Mesodermal cell (in vitro differentiated cells): ENCODE measurements at regions not wholly inside any gene's neighbourhood (a gene's known extent, or its start where the extent isn't known, plus 50 kb on each side); places are given as distances from the start of the nearest gene placed in this dataset.
A peak's percentile ranks its signal among the peaks of the same experiment; 100 is the strongest.

Experiments
- H3K27ac ChIP-seq: 2 replicates; pipeline ENCODE4 v1.7.0; 2013; ENCODE audit warnings: mild to moderate bottlenecking, low read depth, low read length, moderate library complexity; ENCODE audit not compliant: severe bottlenecking
- H3K36me3 ChIP-seq: 2 replicates; pipeline ENCODE4 v1.7.1; 2013; ENCODE audit warnings: mild to moderate bottlenecking, low read length, moderate library complexity; ENCODE audit not compliant: control insufficient read depth, insufficient read depth
- H3K4me1 ChIP-seq: one replicate; pipeline ENCODE4 v1.7.1; 2013; ENCODE audit warnings: mild to moderate bottlenecking, low read length; ENCODE audit not compliant: insufficient read depth, control insufficient read depth, poor library complexity, severe bottlenecking
- H3K4me3 ChIP-seq: 2 replicates; pipeline ENCODE4 v1.7.0; 2013; ENCODE audit warnings: low read length, control low read depth, mild to moderate bottlenecking; ENCODE audit not compliant: insufficient read depth, poor library complexity, severe bottlenecking; ENCODE audit errors: extremely low read depth
- H3K9me3 ChIP-seq: 2 replicates; pipeline ENCODE4 v1.7.1; 2013; ENCODE audit warnings: mild to moderate bottlenecking, low read length, moderate library complexity; ENCODE audit not compliant: control insufficient read depth
- WGBS, 2 experiments: methylation state at CpG; one replicate each; pipeline ENCODE4 v1.1.5; 2013; ENCODE audit warnings: missing lambda C conversion rate in 2 of 2; ENCODE audit not compliant: insufficient coverage in 2 of 2; 5-methylcytosine and 5-hydroxymethylcytosine counted together

GRCh38 chr5:65068410-65068809 lies 299.7 kb downstream of the CWC27 start:
- no peaks in the 10 kb centered on the region for H3K9me3 ChIP-seq
- H3K4me1 ChIP-seq, result peaks cover 6% of the 10 kb centered on the region

DNA sequence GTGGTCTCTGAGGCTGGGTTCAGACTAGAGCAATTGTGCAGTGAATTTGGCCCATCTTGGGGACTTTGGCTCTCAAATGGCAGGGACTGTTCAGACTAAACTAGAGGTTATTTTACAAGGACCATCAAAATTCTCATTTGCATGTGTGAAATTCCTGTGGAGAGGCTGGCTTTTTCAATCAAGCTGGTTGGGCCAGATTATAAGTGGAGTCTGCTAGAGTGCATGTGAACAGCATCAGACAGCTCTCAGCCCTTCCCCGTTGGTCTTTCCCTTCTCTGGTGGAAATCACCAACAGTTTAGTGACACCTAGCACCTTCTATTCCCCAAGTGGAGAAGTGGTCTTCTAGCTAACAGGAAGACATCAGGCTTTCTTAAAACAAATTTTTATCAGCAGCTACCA lies 301.3 kb downstream of the CWC27 start:
- Histone ChIP-seq H3K36me3 (no peaks in the 10 kb centered on the region), H3K4me1 (peaks cover 7% of the 10 kb centered on the region), H3K9me3 (no peaks in the 10 kb centered on the region), H3K27ac (no peak overlapping the region), H3K4me3 (no peak overlapping the region)
- WGBS, 2 experiments, result no CpG with 5 or more reads among the region's 1 CpG

More at GRCh38 chr5:65068410-65068809, 299.7 kb downstream of the CWC27 start:
- 100% methylated on average over 2 of the region's 2 CpGs for WGBS, 2 experiments
- no peak overlapping the region for H3K27ac ChIP-seq
- H3K4me3 ChIP-seq, result no peak overlapping the region
- H3K36me3 ChIP-seq, result no peaks in the 10 kb centered on the region

GRCh38 chr5:65072850-65073249 lies 304.1 kb downstream of the CWC27 start:
- WGBS, 2 experiments, result 92 to 98% methylated on average over 3 of the region's 8 CpGs
- H3K9me3 ChIP-seq, result no peaks in the 10 kb centered on the region
- peaks cover 25% of the 10 kb centered on the region for H3K4me1 ChIP-seq
- H3K27ac ChIP-seq, result peak overlapping the region; percentile 43
- no peaks in the 10 kb centered on the region for H3K36me3 ChIP-seq
- no peak overlapping the region for H3K4me3 ChIP-seq

DNA sequence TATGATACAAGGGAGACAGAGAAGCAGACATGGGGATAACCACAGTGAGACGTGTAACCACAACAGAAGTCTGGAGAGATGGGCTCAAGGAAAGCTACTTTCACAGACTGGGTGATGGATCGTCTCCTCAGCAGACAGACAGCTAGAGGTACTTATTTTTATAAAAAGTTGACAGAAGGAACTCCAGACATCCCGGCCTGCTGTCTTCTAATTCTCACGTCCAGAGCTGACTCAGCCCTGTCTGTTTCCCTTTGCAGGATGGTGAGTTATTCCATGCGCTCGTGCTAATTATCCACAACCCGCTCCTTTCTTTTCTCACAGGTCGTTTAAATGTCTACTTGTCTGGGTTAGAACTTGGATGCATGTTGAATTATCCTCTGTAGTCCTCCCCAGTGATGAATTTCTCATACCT lies 304.5 kb downstream of the CWC27 start:
- Histone ChIP-seq H3K4me3 (no peak overlapping the region), H3K36me3 (no peaks in the 10 kb centered on the region), H3K27ac (peak overlapping the region; percentile 55), H3K4me1 (peaks cover 29% of the 10 kb centered on the region), H3K9me3 (no peaks in the 10 kb centered on the region)
- 61 to 75% methylated on average over 3 to 4 of the region's 8 CpGs for WGBS, 2 experiments

DNA sequence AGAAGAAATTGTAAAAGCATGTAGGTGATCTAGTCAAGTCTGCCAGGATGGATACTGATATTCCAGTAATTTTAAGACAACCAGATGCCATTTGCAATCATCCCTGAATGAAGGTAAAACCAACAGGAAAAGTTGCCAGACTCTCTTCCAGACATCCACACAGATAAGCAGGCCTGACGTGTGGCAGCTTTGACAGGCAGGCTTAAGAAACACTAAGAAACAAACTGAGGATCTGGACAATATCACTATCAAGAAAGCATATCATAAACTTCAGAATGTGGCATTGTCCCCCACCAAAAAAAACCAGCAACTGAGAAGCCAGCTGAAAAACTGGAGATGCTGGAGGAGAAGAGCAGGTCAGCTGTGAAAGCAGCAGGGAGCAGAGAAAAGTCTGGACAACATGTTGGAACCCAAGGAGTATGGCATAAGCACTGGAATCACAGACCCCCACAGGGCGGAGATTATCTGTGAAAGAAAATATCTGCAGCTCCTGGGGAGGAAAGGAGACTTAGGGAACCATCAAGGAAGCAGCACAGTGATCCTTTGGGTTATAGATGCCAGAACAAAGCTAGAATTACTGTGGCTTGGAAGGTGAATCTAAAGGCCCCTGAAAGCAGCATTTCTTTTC lies 307.0 kb downstream of the CWC27 start:
- Histone ChIP-seq H3K9me3 (no peaks in the 10 kb centered on the region), H3K4me1 (peaks cover 49% of the 10 kb centered on the region), H3K36me3 (no peaks in the 10 kb centered on the region), H3K4me3 (no peak overlapping the region), H3K27ac (peak overlapping the region; percentile 93)
- 79 to 100% methylated on average over 1 to 2 of the region's 2 CpGs for WGBS, 2 experiments

- Histone ChIP-seq H3K36me3 (no peaks in the 10 kb centered on the region), H3K4me3 (no peak overlapping the region)
Measured at GRCh38 chr5:65076251-65076869, 307.6 kb downstream of the CWC27 start.

DNA sequence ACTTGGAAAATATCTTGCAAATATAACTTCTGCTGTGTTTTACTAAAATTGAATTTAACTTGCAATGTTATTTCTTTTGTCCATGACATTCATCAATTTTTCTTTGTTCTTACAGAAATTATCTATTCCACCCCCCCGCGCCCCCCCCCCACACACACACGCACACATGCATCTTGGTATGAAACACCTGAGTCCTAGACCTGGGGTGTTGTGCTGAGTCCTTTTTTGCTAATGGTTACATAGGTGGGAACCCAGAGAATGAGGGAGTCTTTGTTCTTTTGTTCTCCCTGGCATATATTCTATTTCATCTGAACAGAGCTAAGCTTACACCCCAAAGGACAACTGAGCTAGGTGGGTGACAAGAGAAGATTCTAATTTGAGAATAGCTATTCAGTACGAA lies 308.9 kb downstream of the CWC27 start:
- Histone ChIP-seq H3K9me3 (no peaks in the 10 kb centered on the region), H3K36me3 (no peaks in the 10 kb centered on the region), H3K4me1 (peaks cover 51% of the 10 kb centered on the region), H3K4me3 (no peak overlapping the region), H3K27ac (peak overlapping the region; percentile 50)
- WGBS, 2 experiments, result 89 to 94% methylated on average over 1 of the region's 4 CpGs

More at GRCh38 chr5:65076251-65076869, 307.6 kb downstream of the CWC27 start:
- Histone ChIP-seq H3K27ac (peak overlapping the region; percentile 93), H3K4me1 (peaks cover 51% of the 10 kb centered on the region), H3K9me3 (no peaks in the 10 kb centered on the region)
- WGBS, 2 experiments, result 60 to 70% methylated on average over 2 to 3 of the region's 5 CpGs

DNA sequence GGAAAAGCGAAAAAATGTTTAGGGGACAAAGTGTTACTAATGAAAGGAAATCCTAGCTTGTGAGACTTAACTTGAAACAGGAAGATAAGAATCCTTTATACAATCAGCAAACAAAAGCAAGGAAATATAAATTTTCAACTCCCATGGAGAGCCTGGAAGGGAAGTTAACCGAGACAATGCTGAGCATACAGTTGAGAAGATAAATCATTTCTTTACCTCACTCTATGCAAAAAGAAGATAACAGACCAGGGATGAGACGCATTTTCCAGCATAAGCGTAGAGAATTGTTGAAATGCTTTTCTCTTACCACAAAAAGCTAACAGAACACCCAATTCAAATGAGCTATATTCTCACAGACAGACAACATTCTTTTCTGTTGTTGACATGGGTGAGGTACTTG lies 309.6 kb downstream of the CWC27 start:
- 100% methylated on average over 1 of the region's 4 CpGs; no CpG with 5 or more reads in 1 of the 2 experiments for WGBS, 2 experiments
- no peaks in the 10 kb centered on the region for H3K36me3 ChIP-seq
- H3K27ac ChIP-seq, result peak overlapping the region; percentile 50
- H3K4me1 ChIP-seq, result peaks cover 46% of the 10 kb centered on the region
- H3K4me3 ChIP-seq, result no peak overlapping the region
- H3K9me3 ChIP-seq, result no peaks in the 10 kb centered on the region

DNA sequence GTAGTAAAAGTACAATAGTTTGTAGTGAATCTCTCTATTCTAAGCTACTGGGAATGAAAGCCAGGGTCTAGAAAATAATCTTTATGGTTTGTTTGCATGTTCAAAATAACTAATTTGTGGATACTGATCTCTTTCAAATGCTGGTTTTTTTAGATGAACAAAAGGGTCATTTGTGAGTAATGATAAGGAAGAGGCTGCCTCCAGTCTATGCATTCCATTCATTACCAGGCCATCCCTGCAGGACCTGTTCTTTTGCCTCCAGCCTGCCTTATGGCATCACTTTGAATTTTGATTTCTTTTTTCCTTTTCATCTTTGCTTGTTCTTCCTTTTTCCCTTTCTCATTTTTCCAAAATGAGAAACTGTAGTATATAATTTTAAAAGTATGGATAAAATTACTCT lies 312.3 kb downstream of the CWC27 start:
- Histone ChIP-seq H3K36me3 (no peaks in the 10 kb centered on the region), H3K27ac (no peak overlapping the region)

DNA sequence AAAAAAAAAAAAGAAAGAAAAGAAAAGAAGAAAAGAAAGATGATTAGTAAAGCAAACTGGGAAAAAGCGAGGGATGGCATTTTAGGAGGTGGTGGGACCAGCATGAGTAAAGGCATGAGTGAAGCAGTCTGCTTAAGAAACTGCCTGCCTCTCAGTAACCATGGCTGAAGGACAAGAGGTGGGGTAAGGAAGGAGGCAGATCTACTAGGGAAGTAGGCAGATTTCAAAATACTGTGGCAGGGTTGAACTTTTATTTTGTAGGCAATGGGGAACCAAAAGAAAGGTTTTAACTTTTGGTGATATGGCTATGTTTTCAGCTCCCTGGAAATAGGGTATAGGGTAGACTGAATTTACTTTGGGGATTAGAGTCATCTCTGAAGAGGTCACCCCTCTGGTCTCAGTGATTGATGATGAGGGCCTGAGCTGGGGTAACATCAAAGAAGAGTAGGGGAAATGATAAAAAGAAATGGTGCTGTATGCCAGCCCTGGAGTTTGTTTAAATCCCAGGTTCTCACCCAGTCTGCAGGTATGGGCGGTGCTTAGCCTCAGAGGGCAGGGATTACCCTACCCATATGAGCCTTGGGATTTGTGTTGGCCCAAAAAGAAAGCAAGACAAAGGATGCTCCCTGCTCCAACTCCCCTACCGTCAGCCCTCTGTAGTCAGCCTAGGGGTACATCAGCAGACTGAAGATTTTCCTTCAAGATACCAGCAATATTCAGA lies 316.2 kb downstream of the CWC27 start:
- WGBS, 2 experiments, result 86 to 100% methylated on average over 2 to 3 of the region's 3 CpGs
- Histone ChIP-seq H3K36me3 (no peaks in the 10 kb centered on the region), H3K4me1 (peaks cover 8% of the 10 kb centered on the region)

More for the DNA sequence above, 312.3 kb downstream of the CWC27 start:
- H3K4me3 ChIP-seq, result no peak overlapping the region
- peaks cover 34% of the 10 kb centered on the region for H3K4me1 ChIP-seq
- H3K9me3 ChIP-seq, result no peaks in the 10 kb centered on the region

DNA sequence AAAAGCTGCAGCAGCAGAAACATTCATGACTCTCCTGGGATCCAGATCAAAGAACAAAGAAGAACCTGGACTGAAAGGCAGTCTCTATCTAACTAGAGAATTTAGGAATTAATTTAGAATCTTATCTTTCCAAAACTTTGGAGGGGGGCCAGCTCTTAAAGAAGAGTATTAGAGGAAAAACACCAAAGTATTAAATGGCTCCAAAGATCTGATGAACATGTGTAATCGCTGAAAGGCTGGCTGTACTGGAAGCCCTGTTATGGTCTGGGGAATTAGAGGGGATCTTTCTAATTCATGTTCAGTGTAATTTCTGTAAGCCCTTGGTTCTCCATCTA lies 316.8 kb downstream of the CWC27 start:
- no peak overlapping the region for H3K4me3 ChIP-seq
- H3K4me1 ChIP-seq, result peaks cover 7% of the 10 kb centered on the region
- no peaks in the 10 kb centered on the region for H3K9me3 ChIP-seq
- 90 to 100% methylated on average over 1 of the region's 1 CpG for WGBS, 2 experiments
- H3K36me3 ChIP-seq, result no peaks in the 10 kb centered on the region
- no peak overlapping the region for H3K27ac ChIP-seq

More for the DNA sequence above, 316.2 kb downstream of the CWC27 start:
- Histone ChIP-seq H3K4me3 (no peak overlapping the region), H3K27ac (no peak overlapping the region), H3K9me3 (no peaks in the 10 kb centered on the region)
